ENCODE measurements at regions not wholly inside any gene's neighbourhood (a gene's known extent, or its start where the extent isn't known, plus 50 kb on each side); places are given as distances from the start of the nearest gene placed in this dataset.

DNA sequence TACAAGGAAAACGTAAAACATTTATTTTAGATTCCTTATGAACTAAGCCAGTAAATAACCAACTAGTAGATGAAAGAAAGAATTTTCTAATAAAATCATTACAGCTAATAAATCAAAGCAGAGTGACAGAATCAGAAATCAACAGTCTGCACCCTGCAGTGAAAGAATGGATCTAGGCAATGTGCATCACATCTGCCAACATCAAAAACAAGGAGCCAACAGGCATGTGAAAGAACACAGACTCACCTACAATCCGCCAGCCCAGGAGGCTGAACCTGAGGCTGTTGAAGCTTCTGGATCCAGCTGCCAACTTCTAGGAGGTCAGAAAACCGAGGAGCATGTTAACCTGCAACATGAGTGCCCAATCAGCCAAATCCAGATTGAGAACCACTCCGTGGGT lies 196.3 kb downstream of the SETD4 start:
- H3K27me3 Mint-ChIP-seq (ENCODE audit: unreplicated experiment) = peaks cover 4% of the 10 kb centered on the region
- TF ChIP-seq, protein P1, sequence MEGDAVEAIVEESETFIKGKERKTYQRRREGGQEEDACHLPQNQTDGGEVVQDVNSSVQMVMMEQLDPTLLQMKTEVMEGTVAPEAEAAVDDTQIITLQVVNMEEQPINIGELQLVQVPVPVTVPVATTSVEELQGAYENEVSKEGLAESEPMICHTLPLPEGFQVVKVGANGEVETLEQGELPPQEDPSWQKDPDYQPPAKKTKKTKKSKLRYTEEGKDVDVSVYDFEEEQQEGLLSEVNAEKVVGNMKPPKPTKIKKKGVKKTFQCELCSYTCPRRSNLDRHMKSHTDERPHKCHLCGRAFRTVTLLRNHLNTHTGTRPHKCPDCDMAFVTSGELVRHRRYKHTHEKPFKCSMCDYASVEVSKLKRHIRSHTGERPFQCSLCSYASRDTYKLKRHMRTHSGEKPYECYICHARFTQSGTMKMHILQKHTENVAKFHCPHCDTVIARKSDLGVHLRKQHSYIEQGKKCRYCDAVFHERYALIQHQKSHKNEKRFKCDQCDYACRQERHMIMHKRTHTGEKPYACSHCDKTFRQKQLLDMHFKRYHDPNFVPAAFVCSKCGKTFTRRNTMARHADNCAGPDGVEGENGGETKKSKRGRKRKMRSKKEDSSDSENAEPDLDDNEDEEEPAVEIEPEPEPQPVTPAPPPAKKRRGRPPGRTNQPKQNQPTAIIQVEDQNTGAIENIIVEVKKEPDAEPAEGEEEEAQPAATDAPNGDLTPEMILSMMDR (IDR thresholded peaks at IDR 0.05; ENCODE audit: unreplicated experiment) = no peak
- H3K36me3 Mint-ChIP-seq (ENCODE audit: low read depth, unreplicated experiment) = no peaks in the 10 kb centered on the region
- no peaks in the 10 kb centered on the region for H3K4me1 Mint-ChIP-seq (ENCODE audit: unreplicated experiment)
- no peak for DNase-seq (ENCODE audit: low spot score)
- no peak overlapping the region for H3K27ac Mint-ChIP-seq (ENCODE audit: unreplicated experiment)
- no peaks in the 10 kb centered on the region for H3K9me3 Mint-ChIP-seq (ENCODE audit: unreplicated experiment)
- no peak overlapping the region for H3K4me3 Mint-ChIP-seq (ENCODE audit: unreplicated experiment)

DNA sequence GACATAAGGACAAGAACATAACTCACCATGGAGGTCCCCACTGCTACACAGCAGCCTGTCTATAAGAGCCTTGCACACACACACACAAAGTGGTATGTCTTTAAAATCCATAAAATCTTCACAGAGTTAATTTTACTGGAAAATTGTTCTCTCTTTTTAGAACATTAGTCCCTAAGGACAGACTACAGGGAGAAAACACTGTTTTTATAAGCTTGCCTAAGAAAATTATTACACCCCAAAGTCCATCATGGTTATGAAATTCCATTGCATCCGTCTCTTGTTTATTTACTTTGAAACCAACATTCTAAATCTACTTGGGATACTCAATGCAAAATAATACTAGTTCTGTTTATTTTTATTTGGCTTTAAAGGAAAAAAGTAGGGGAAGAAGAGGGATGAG lies 197.4 kb downstream of the SETD4 start:
- Mint-ChIP-seq H3K36me3 (ENCODE audit: low read depth, unreplicated experiment) (no peaks in the 10 kb centered on the region), H3K4me1 (ENCODE audit: unreplicated experiment) (no peaks in the 10 kb centered on the region), H3K27ac (ENCODE audit: unreplicated experiment) (no peak overlapping the region), H3K4me3 (ENCODE audit: unreplicated experiment) (no peak overlapping the region), H3K27me3 (ENCODE audit: unreplicated experiment) (peaks cover 4% of the 10 kb centered on the region), H3K9me3 (ENCODE audit: unreplicated experiment) (no peaks in the 10 kb centered on the region)
- TF ChIP-seq, protein P1 (IDR thresholded peaks at IDR 0.05; ENCODE audit: unreplicated experiment) = no peak
- DNase-seq (ENCODE audit: low spot score) = no peak

DNA sequence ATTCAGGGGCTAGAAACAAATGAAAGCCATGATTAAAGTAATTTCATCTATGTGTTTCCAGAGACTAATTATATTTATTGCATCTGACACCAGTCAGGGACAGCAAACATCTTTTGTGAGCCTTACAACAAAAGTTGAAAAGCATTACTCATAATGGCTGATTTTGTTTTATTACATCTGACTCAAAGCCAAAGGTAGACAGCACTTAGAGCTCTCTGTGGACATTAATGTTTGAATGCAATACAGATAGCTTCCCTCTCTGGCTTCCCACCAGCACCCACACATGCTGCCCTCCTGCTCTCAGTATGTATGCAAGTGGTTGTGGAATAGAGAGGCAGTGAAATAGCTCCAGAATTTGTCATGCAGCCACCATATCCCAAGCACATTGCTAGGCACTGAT lies 198.7 kb downstream of the SETD4 start:
- no peak overlapping the region for H3K27ac Mint-ChIP-seq (ENCODE audit: unreplicated experiment)
- TF ChIP-seq, protein P1 (IDR thresholded peaks at IDR 0.05; ENCODE audit: unreplicated experiment) = no peak
- H3K36me3 Mint-ChIP-seq (ENCODE audit: low read depth, unreplicated experiment) = no peaks in the 10 kb centered on the region
- H3K4me3 Mint-ChIP-seq (ENCODE audit: unreplicated experiment) = no peak overlapping the region
- no peaks in the 10 kb centered on the region for H3K4me1 Mint-ChIP-seq (ENCODE audit: unreplicated experiment)
- peaks cover 4% of the 10 kb centered on the region for H3K27me3 Mint-ChIP-seq (ENCODE audit: unreplicated experiment)
- no peak for DNase-seq (ENCODE audit: low spot score)
- no peaks in the 10 kb centered on the region for H3K9me3 Mint-ChIP-seq (ENCODE audit: unreplicated experiment)

DNA sequence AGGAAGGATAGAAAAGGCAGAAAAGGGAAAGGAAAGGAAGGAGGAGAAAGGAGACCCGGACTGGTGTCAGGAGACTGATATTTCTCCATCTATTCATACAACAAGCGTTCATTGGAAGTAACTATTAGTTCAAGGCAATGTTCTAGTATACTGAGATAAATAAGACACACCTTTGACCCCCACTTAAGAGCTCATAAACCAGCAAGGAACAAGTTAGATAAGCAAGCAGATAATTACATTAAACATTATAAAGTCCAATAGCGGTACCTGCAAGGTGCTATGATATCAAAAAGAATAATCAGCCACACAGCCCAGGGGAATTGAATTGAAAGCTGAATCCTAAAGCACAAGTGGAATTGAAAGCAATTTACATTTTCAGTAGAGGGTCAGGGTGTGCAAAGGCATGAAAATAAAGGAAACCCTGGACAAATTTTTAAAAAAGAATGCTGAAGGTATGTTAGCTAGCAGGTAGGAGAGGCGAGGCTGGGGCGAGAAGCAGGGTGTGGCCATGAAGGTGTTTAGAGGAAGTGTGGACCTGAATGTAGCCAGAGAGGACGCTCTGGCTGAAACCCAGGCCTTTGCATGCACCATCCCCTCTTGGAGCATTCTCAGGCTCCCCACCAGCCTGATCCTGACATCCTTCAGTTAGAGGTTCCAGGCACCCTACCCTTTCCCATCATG lies 200.0 kb downstream of the SETD4 start:
- H3K36me3 Mint-ChIP-seq (ENCODE audit: low read depth, unreplicated experiment) = no peaks in the 10 kb centered on the region
- H3K27ac Mint-ChIP-seq (ENCODE audit: unreplicated experiment) = no peak overlapping the region
- H3K4me3 Mint-ChIP-seq (ENCODE audit: unreplicated experiment) = no peak overlapping the region
- no peak for DNase-seq (ENCODE audit: low spot score)
- TF ChIP-seq, protein P1 (IDR thresholded peaks at IDR 0.05; ENCODE audit: unreplicated experiment) = no peak
- H3K9me3 Mint-ChIP-seq (ENCODE audit: unreplicated experiment) = no peaks in the 10 kb centered on the region
- H3K27me3 Mint-ChIP-seq (ENCODE audit: unreplicated experiment) = peaks cover 3% of the 10 kb centered on the region
- no peaks in the 10 kb centered on the region for H3K4me1 Mint-ChIP-seq (ENCODE audit: unreplicated experiment)

DNA sequence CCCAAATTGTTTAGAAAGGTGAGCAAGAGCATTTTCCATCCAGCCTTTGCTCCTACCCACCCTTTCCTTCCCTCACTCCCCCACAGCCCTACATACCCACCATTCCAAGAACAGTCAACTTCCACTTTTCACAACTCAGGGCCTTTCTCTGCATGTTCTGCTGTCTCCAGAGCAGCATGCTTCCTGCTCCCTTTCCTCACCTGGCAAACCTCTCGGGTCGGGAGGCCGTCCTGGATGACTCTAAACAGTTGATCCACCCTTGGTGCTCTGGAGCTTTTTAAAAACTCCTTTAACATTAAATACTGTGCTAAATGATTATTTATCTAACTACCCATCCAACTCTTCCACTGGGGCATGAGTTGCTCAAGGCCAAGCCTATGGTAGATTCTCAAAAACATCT lies 200.6 kb downstream of the SETD4 start:
- Mint-ChIP-seq H3K36me3 (ENCODE audit: low read depth, unreplicated experiment) (no peaks in the 10 kb centered on the region), H3K27ac (ENCODE audit: unreplicated experiment) (no peak overlapping the region), H3K9me3 (ENCODE audit: unreplicated experiment) (no peaks in the 10 kb centered on the region), H3K4me1 (ENCODE audit: unreplicated experiment) (no peaks in the 10 kb centered on the region), H3K4me3 (ENCODE audit: unreplicated experiment) (no peak overlapping the region), H3K27me3 (ENCODE audit: unreplicated experiment) (peaks cover 3% of the 10 kb centered on the region)
- TF ChIP-seq, protein P1 (IDR thresholded peaks at IDR 0.05; ENCODE audit: unreplicated experiment) = no peak
- no peak for DNase-seq (ENCODE audit: low spot score)

Measured in endothelial cell (in vitro differentiated cells).